ENCODE measurements at regions not wholly inside any gene's neighbourhood (a gene's known extent, or its start where the extent isn't known, plus 50 kb on each side); places are given as distances from the start of the nearest gene placed in this dataset.
"Not testable (repeated sequence)": the region's sequence is repeated elsewhere in the genome, so short reads cannot be mapped to it uniquely, and the experiment has no call there.

DNA sequence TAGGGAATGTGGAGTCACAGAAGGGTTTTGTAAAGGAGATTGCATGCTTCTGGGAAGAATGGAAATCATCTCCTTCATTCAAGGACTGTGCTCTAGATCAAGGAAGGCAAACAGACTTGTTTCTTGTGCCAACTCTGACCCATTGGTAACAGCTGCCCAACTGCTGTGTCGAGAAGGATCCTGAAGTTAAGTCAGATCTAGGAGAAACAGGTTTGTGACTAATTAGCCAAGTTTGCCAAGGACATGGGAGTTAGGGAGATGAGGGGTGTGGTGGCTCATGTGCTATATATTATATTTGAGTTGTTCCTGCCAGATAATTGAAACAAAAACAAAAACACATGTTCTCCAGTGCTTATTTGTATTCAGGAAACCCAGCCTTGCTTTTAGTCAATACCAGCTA, 251.2 kb upstream of the USP24 start:
- DNase-seq (ENCODE audit: low read depth in 2 of 2): no peak

DNA sequence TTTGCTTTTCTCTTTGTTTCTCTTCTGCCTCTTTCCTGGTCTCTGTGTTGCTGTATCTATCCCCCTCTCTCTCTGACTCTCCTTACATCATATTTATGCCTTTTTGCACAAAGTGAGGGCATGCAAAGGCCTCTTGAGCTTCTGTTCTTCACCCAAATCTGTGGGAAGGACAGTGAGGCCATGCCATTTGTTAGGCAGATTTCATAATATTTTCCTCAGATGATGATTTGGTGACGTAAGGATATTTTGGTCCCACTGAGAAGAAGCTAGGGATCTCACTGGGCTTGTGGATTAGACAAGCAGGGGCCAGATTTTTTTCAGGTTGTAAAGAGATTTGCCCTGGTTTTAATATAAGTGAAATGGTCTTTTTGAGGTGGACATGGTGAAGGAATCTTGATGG, 249.4 kb upstream of the USP24 start:
- DNase-seq (ENCODE audit: low read depth in 2 of 2): no peak

DNA sequence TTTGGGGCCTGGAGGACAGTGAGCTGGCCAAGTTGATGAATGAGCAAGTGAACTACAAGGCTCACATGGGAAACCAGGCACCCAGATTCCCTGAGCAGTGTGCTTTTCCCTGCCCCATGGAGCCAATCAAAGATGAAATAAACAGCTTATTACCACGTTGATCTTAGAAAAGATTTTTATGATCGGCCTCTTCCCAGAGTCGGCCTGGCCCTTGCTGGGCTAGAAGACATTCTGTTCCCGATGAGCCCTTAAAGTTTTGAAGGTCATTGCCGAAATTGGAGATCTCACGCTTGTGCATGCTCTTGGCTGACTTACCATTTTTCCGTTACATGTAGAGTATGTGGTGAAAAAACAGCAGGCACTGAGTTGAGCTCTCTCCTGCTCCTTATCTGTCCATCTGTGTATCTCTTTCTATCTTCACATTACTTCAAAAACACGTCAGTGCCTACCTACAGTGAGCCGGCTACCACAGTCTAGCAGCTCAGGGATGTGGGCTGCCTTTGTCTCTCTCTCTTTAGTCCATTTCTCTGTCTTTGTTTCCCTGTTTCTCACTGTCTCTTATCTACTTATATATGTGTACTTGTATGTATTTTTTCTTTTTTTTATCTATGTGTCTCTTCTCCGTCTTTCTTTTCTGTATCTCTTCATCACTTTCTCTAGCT, 248.8 kb upstream of the USP24 start:
- DNase-seq (ENCODE audit: low read depth in 2 of 2): no peak

DNA sequence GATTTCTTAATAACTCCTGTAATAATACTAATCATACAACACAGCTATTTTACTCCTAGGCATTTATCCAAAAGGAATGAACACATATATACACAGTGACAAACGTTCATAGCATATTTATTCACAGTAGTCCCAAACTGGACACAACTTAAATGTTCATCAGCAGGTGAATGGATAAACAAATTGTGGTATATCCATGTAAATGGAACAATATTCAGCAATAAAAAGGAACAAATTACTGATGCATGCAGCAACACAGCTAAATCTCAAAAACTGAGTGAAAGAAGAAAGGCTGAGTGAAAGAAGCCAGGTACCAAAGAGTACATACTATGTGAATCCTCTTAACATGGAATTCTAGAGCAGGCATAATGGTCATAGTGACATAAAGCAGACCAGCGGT, 242.7 kb upstream of the USP24 start:
- DNase-seq (ENCODE audit: low read depth in 2 of 2): no peak

DNA sequence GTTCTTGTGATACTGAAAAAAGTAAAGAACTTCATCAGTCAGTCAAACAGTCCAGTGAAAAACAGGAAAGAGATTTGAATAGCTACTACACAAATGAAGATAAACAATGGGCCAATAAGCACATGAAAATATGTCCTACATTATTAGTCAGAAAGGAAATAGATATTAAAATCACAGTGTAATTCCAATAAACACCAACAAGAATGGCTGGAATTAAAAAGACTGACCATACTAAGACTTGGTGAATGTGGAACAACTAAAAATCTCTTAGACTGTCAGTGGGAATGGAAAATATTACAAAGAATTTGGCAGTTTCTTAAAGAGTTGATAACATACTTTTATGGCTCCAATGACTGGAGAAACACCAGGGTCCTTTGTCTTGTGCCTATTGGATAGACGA, 241.8 kb upstream of the USP24 start:
- DNase-seq (ENCODE audit: low read depth in 2 of 2): no peak

DNA sequence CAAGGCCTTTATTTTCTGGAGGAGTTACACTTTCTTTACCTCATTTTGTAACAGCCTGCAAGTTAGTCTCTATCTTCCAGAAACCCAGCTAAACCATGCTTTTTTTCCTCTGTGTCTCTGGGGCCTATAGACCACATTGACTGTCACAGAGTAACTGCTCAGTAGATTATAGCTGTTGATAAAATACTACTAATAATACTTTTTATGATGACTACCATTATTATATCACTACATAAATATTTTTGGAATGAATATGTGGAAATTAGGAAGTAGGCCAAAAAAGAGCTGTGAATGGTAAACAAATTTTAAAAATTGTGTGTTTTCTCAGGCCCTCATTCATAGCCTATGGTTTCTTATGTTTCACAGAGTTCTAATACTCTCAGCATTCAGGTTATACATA, 233.1 kb upstream of the USP24 start:
- no peak for DNase-seq (ENCODE audit: low read depth in 2 of 2)

DNA sequence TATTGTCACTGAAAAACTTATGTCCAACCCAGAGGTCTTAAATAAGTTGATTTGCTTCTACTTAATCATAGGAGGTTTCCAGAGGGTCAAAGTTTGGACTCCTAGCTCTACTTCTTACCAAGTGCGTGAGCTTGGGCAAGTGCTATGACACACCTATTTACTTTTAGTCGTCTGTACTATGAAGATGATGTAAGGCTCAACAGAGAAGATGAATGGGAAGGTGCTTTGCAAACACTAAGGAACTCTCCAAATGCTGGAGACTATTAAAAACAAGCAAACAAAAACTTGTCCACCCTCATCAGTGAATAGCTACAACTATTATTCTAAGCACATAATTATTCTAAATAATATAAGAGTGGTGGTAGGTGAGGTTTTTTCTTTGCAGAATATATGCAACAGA, 232.3 kb upstream of the USP24 start:
- DNase-seq (ENCODE audit: low read depth in 2 of 2): no peak

DNA sequence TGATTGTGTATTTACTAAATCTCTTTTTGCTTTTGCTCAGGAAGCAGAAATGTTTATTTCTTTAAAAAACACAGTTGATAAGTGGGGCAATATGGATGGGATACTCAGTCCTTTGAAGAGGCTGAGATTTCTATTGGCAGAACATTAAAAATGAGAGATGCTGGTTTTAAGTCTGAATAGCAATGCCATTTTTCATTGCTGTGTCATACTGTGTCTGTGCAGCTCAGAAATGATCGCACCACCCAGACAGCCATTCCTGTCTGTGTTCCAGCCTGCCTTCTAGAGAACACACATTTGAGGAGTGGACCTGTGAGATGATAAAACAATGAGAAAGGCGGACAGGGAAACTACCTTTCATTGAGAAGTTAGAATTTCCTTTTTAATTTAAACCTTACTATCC, 231.2 kb upstream of the USP24 start:
- no peak for DNase-seq (ENCODE audit: low read depth in 2 of 2)

DNA sequence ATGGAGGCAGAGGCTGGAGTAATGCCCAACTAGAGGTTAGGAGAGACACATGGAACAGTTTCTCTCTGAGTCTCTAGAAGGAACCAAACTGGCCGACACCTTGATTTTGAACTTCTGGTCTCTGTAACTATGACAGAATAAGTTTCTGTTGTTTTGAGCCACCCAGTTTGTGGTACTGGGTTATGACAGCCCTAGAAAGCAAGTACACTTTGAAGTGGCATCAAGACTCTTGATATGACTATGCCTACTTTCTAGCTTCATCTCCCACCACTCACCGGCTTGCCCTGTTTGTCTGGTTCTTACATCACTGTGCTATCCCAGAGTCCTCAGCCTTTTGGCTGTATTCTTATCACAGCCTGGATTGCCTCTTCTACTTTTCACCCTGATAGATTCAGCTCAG, 230.3 kb upstream of the USP24 start:
- no peak for DNase-seq (ENCODE audit: low read depth in 2 of 2)

DNA sequence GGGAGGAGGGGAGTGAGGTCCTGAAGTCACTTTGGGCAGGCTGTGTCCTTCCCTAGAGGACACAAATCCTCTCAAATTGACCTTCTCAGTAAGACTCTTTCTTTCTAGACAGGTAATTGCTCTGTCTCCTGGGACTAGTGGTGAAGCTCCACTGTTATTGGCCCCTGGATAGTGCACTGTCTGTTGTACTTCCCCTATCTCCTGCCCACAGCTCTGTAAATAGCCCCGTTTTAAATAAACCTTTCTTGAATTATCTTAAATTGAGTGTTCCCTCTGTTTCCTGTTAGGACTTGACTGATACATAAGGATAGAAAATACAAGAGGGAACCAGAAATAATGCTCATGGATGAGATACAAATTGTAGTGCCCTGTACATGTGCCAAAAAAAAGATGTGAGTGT, 229.5 kb upstream of the USP24 start:
- no peak for DNase-seq (ENCODE audit: low read depth in 2 of 2)

DNA sequence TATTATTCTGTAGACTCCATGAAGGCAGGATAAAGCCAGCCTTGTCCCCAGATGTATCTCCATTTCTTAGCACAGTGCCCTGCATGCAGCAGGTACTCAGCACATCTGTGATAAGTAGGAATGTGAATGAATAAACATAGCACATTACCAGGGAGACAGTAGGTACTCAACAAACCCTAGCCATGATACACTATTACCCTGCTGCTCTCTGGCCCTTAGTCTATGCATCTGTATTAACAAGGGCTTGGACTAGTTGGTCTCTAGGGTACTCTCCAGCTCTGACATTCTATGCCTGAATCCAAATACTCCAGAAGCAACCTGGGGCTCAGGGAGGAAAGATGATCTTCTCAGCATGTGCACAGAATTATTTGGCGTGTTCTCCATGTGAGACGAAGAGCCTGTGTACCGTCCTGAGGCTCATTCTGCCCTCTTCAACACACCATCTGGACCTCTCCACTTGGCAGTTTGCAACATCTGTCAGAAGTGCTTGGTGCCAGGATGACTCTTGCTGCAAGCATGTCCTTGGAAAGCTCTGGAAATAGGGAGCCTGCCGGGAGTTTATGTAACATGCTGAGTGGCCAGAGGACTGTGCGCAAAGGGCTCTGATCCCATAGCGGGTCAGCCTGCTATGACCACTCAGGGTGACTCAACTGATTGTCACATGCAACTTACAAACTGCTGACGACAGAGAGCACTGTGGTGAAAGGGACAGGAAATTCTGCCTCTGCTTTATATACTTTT, 228.2 kb upstream of the USP24 start:
- no peak for DNase-seq (ENCODE audit: low read depth in 2 of 2)

DNA sequence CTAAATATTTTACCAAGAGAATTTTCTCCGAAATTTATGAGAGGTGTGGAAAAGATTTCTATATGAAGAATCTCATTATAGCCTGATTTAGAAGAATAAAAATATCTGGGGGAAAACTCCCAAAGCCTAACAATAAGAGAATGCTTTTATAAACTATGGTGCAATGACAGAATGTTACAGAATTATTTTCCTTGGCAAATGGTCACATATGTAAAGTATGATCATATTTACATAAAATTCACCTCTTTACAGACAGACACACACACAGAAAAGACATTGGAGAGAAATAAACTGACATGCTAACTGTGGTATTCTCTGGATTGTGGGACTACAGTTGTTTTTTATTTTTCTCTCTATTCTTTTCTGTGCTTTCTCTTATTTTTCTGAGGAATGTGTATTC, 226.3 kb upstream of the USP24 start:
- no peak for DNase-seq (ENCODE audit: low read depth in 2 of 2)

DNA sequence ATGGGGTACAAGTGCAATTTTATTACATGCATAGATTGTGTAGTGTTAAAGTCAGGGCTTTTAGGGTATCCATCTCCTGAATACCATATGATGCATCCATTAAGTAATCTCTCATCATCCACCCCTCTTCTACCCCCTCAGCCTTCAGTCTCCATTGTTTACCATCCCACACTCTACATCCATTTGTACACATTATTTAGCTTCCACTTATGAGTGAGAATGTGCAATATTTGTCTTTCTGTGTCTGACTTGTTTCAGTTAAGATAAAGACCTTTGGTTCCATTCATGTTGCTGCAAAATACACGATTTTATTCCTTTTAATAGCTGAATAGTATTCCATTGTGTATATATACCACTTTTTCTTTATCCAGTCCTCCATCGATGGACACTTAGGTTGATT, 222.5 kb upstream of the USP24 start:
- DNase-seq (ENCODE audit: low read depth in 2 of 2): no peak

DNA sequence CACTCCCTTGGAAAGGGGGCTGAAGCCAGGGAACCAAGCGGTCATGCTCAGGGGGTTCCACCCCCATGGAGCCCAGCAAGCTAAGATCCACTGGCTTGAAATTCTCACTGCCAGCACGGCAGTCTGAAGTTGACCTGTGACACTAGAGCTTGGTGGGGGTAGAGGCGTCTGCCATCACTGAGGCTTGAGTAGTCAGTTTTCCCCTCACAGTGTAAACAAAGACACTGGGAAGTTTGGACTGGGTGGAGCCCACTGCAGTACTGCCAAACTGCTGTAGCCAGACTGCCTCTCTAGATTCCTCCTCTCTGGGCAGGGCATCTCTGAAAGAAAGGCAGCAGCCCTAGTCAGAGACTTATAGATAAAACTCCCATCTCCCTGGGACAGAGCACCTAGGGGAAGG, 215.6 kb upstream of the USP24 start:
- not testable (repeated sequence) for DNase-seq (ENCODE audit: low read depth in 2 of 2)

DNA sequence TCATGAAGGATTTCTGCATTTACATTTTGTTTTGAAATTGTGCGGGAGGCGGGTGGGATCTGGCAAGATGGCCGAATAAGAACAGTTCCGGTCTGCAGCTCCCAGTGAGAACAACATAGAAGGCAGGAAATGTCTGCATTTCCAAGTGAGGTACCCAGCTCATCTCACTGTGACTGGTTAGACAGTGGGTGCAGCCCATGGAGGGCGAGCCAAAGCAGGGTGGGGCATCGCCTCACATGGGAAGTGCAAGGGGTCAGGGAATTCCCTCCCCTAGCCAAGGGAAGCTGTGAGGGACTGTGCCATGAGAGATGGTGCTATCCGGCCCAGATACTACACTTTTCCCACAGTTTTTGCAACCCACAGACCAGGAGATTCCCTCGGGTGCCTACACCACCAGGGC, 215.0 kb upstream of the USP24 start:
- DNase-seq (ENCODE audit: low read depth in 2 of 2): not testable (repeated sequence)

DNA sequence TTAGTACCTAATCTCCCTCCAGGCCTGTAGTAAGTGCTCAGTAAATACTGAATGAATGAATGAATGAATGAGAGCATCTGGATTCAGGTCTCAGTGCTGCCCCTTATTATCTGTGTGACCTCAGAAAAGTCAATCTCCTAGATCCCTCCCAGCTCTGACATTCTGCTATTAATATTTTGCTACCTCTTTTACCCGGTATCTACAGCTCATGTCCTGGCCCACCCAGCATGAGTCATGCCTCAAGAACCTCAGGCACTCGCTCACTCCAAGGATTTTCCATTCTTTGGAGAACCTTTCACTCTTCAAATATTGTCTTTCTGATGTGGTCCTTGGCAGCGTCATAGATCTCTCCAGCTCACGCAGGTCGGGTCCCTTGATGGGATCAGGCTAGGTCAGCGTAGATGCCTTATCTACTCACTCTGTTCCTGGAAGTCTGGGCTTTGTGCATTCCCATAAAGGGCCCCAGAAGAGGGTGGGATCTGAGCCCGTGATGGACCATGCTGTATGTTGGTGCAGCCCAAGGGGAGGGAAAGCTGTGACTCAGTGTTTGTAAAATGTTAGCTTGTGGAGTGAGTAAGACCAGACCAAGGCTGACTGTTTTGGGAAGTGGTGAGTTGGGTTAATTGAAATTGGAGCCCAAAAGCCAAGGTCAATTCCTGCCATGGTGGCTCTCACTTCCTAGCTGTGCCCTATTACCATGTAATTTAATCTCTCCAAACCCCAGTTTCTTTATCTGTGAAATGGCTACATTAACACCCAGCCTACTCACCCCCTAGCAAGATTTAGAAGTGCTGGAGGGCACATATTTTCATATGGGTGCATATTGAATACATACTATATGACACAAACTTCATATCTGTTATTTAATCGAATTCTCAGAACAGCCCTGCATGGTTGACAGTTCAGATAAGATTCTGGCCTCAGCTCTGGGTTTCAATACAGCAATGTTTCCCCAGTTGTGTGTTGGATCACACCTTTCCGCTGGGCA, 214.1 kb upstream of the USP24 start:
- DNase-seq (ENCODE audit: low read depth in 2 of 2): no peak

DNA sequence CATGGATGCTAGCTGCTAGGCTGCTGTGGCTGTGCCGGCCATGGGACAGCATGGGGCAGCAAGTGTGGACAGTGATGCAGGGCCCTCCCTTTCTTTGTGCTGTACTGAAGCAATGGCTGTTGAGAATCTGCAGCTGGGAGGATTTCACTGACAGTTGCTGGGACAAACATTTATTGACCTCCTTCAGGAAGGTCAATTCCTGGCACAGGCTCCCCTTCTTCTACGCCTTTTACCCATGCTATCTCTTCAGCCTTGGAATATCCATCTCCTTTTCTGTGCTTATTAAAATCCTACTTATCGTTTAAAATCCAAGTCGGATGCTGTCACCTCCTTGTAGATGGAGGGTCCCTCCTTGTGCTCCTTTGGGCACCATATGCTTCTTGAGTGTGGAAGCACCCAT, 213.1 kb upstream of the USP24 start:
- DNase-seq (ENCODE audit: low read depth in 2 of 2): no peak

DNA sequence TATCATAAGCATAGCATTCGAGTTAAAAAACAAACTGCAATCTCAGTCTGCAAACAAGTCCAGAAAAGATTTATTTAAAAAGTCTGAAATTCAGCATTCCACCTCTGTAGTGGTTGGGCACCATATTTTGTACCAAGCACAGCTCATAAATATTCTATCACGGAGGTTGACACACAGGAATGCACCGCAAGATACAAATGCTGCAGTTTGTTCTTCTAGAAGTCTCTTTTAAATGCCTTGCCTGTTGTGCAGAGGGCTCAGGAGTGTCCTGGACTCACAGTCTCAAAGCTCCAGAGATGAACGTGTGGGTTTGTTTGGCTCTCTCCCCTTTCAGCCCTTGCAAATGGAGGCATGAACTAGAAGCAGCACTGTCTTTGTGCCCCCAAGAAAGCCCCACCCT, 212.4 kb upstream of the USP24 start:
- DNase-seq (ENCODE audit: low read depth in 2 of 2): no peak

DNA sequence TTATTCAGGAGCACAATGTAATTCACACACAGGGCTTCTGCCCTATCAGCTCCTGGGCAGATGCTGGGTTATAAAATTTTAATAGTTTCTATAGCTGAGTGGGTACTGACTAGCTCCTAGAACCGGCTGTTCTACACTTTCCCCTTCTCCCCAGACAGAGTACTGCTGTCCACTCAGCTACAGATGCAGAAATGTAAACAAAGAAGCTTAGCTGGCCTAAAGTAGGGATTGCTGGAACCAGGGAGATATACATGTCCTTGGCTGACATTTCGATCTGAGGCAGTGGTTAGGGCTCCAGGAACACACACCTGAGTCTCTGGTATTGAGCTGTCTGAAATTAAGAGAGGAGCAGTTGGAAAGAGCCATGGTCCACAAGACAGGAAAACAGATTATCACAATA, 211.5 kb upstream of the USP24 start:
- DNase-seq (ENCODE audit: low read depth in 2 of 2): no peak

DNA sequence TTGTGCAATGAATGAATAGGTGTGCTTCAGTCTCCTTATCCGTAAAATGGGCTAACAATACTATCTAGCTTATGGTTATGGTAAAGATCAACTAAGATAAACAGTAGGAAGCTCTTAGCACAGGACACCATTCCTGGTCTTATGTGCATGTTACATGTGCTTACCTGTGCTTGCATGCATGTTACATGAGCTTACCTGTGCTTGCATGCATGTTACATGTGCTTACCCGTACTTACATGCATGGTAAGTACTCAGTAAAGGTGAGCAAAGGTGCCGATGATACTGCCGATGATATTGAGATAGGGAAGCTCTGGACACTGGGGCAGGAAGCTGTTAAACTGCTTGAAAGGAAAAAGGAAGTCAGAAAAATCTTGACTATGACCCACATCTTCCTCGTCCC, 211.0 kb upstream of the USP24 start:
- DNase-seq (ENCODE audit: low read depth in 2 of 2): no peak

DNA sequence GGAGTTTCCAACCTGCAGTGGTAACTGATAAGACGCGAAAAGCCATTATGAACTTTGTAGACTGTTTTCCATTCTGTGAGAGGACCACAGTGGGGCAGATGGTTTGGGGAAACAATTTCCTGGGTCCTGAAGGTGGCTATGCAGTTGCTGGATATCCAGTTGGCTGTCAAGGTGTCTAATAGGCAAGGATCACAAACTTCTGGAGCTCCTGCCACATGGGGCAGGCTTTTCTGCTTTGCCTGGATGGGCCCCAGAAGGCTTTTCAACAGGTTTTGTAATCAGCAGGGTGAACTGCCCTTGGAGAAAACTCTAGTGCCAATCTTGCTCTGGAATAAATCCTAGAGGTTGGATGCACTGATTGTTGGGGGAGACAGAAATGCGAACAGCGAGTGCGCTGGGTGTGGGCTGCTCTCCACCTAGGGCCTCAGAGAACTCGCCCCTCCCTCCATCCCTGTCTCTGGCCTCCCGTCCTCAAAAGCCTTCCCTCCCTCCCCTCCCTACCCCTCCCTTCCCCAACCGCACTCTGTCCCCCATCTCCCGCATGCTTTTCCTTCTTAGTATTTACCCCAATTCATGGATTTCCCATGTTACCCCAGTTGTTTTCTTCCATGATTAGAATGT, 210.3 kb upstream of the USP24 start:
- DNase-seq (ENCODE audit: low read depth in 2 of 2): no peak

DNA sequence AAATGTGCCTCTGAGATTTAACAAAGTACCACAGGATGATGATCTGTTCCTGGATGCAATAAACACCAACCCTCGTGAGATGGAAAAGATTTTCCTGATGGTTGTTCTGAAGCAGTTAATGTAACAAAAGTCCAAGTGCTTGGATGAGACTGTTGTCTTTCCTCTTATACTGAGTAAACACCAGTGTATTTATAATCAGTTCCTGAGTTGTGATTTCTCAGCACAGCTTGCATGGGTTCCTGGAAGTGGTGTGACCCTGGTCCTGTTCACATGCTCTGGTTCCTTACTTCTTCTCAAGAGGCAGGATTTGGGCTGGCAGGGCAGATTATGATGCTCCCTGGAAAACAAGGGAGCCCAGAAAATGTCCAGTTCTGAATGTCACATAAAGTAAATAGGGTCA, 208.2 kb upstream of the USP24 start:
- DNase-seq (ENCODE audit: low read depth in 2 of 2): no peak
